NCI-H2029 (cell line): ENCODE measurements at regions not wholly inside any gene's neighbourhood (a gene's known extent, or its start where the extent isn't known, plus 50 kb on each side); places are given as distances from the start of the nearest gene placed in this dataset.
"Not testable (repeated sequence)": the region's sequence is repeated elsewhere in the genome, so short reads cannot be mapped to it uniquely, and the experiment has no call there.

ENCODE experiments used
- DNase-seq: peaks from one replicate; lab custom pipeline; 2025; lab: John Stamatoyannopoulos, UW

GRCh38 chr6:170198298-170198697, 92.6 kb downstream of the DLL1 start:
- no peak for DNase-seq

- no peak for DNase-seq
Measured at GRCh38 chr6:170193326-170193821, 97.5 kb downstream of the DLL1 start.

GRCh38 chr6:170192905-170193304, 98.0 kb downstream of the DLL1 start:
- no peak for DNase-seq

DNA sequence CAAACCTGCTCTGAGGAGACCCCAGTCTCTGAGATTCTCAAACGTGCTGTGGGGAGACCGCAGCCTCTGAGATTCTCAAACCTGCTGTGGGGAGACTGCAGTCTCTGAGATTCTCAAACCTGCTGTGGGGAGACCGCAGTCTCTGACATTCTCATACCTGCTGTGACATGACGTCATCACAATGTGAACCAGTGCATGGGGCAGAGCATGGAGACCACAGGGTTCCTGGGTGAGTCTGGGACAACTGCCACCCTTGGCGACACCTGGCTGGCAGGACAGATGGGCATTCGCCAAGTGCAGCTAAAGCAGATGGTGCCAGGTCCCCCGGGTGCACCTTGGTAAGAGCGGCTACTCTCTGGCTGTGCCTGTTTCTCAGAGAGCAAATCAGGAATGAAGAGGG, 98.8 kb downstream of the DLL1 start:
- DNase-seq = not testable (repeated sequence)

- DNase-seq = no peak
Measured at GRCh38 chr6:170190046-170190445, 100.8 kb downstream of the DLL1 start.

- DNase-seq = no peak
Measured at GRCh38 chr6:170189236-170189635, 101.6 kb downstream of the DLL1 start.

- peak; percentile 37 for DNase-seq
Measured at GRCh38 chr6:170188571-170189001, 102.3 kb downstream of the DLL1 start.

DNA sequence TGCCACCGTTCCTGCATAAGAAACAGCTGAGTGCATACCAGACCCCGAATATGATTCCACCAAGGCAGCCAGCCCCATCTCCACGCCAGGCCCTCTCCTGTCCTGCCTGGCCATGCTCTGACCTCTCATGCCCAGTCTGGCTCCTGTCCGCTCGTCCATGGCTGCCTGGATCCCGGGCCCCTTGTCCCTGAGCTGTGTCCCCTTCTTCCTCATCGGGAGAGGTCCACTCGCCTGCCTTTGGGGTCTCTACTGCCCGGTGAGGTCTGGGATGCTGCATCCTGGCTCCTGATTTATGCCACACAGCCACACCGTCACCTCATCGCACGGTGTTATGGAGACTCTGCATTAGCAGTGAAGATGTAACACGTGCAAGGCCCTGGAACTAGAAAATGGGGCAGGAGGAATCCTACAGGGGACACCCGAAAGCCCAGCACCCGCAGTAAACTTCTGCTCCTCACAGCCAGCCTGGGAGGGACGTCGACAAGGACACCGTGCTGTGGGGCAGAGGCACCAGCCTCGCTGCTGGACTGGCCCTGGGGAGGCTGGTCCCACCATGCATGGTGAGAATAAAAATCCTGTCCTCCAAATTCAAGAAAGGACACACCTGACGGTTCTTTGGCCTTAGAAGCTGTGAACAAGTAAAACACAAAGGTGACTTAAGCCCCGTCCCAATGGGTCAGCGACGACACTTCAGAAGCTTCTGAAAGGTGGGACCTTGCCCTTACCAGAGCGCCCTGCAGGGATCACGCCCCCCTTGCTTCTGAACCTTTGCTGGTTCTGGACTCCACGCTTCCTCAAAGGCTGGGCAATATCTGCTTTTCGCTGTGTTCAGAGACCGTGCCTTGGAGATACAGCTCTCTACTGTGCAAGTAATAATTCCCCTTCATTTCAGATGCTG, 103.0 kb downstream of the DLL1 start:
- DNase-seq = no peak

- no peak for DNase-seq
Measured at GRCh38 chr6:170186941-170187668, 103.8 kb downstream of the DLL1 start.

DNA sequence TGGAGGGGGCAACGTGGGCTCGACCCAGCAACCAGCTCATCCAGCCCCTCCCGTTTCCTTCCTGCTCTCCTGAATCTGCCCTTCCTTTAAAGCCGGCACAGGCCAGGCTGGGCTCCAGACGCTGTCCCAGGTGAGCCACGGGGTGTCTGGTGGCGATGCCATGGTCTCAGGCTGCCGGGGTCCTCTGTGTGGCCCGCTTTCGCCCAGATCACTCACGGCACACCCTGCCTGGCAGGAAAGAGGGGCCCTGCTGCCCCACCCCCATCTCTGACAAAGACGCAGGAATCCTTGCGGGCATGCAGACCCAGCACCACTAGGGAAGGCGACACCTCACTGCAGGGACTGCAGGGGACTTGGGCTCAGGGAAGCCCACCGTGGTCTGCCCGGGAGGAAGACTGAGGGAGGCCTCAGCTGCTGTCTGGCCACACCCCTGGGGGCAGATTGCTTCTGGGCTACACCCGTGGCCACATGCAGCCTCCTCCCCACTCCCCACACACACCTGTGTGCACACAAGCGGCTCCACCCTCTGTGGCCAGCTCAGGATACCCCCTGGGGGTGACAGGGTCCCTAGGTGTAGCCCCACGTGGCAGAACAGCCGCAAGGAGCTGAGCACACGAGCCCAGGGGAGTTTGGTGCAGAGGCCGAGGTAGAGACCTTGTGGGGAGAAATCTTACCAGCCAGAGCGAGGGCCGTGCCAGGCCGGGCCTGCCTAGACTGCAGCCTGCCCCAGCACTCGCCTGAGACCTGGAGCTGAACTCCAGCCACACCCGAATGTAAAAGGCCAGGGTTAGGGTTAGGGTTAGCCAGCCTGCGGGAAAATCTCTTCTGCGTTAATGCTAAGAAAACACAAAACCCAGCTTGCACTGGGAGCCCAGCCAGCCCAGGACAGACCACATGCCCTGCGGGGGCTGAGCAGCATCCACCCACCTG, 104.6 kb downstream of the DLL1 start:
- no peak for DNase-seq

GRCh38 chr6:170185175-170185978, 105.5 kb downstream of the DLL1 start:
- no peak for DNase-seq

DNA sequence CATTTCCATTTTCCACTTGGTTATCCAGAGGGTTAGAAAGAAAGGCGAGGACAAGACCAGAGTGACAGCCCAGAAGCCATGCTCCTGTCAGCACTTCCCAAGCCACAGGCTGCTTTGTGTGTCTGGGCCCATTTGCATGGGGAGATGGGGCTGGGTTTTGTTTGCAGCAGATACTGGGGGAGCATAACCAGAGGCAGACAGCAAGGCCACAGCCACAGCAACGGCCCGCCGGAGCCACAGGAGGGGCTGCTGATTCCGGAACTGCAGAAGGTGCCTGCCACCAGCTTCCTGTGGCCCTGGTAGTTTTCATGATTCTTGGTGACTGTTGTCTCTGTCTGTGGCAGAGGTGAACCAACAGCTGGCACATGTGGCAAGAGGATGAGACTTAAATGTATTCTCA, 106.6 kb downstream of the DLL1 start:
- no peak for DNase-seq

GRCh38 chr6:170183521-170183920, 107.4 kb downstream of the DLL1 start:
- no peak for DNase-seq

- no peak for DNase-seq
Measured at GRCh38 chr6:170182781-170183120, 108.1 kb downstream of the DLL1 start.

DNA sequence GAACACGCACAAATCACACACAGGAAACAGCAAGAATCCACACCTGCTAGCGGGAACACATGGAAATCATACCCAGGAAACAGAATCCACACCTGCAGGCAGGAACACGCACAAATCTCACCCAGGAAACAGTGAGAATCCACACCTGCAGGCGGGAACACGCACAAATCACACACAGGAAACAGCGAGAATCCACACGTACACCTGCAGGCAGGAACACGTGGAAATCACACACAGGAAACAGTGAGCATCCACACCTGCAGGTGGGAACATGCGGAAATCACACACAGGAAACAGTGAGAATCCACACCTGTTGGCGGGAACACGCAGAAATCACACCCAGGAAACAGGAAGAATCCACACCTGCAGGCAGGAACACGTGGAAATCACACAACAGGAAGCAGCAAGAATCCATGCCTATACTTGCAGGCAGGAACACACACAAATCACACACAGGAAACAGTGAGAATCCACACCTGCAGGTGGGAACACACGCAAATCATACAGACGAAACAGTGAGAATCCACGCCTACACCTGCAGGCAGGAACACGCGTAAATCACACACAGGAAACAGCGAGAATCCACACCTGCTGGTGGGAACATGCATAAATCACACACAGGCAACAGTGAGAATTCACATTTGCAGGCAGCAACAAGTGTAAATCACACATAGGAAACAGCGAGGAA, 108.6 kb downstream of the DLL1 start:
- DNase-seq = no peak

GRCh38 chr6:170181338-170181690, 109.6 kb downstream of the DLL1 start:
- DNase-seq = no peak

DNA sequence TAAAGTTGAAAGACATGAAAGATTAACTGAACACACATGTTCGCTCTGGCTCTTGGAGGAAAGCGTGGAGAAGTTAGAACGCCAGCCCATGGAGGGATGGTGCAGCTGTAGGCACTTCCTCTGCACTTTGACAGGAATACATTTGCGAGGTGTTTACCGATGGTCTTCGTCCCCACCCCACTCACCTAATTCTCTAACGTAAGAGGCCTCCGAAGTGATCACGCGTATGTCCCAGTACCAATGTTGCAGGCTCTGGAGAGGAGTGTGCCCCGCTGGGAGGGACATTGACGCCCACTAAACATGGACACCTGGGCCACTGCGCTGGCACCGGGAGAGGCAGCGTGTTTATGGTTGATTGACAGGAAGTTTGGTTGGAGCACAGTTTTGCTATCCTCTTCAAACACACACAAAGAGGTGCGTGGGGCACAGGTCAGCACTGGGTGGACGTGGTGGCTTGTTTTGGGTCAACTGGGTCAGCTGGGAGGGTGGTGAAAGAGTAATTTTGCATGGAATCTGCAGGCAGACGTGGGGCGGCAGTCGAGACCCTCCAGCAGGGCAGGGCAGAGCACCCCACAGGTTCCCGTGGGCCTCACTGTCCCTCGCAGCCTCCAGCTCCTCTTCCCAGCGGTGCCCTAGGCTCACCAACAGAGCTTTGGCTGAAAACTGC, 110.1 kb downstream of the DLL1 start:
- no peak for DNase-seq

- DNase-seq = peak; percentile 32
Measured at GRCh38 chr6:170179616-170180324, 111.1 kb downstream of the DLL1 start.
